ENCODE measurements at regions not wholly inside any gene's neighbourhood (a gene's known extent, or its start where the extent isn't known, plus 50 kb on each side); places are given as distances from the start of the nearest gene placed in this dataset.

DNA sequence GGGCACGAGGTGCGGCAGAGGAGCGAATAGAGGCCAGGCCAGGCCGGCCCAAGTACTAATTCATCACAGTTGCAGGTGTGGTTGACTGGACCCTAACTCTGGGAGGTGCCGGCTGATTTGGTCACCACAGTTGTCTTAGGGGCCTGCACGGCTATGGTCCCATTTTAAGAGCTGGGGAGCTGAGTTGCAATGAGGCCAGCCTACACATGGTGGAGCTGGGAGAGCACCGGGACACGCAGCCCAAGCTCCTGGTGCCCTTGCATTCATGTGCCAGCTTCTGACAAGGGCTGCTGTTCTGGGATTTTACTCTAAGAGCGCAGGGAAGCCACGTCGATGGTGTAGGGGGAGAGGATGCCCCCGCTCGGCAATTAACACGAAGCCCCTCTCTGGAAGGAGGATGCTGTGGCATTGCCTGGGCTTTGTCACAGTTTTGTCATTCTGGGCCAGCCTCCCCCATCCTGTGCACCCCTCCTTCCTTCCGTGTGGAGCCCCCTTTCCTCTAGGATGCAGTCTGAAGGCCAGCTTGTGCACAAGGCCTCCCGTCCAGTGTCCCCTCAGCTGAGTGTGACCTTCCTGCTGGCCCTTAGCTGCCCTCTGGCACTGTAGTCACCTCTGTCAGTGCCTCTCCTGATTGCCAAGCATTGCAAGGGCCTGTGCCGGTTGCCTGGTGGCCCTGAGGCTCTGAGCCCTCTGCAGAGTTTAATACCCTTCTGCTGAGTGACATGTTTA is 109.4 kb upstream of the C1QTNF9B start:
- H3K9me3 ChIP-seq (ENCODE audit: control insufficient read depth, low read length): no peaks in the 10 kb centered on the region
- H3K36me3 ChIP-seq (ENCODE audit: control insufficient read depth, insufficient read depth, low read length): no peaks in the 10 kb centered on the region
- H3K4me3 ChIP-seq (ENCODE audit: insufficient read depth, low read depth, low read length, poor library complexity, severe bottlenecking): no peak overlapping the region
- H3K4me1 ChIP-seq (ENCODE audit: control insufficient read depth, insufficient read depth, low read length, poor library complexity, severe bottlenecking): no peaks in the 10 kb centered on the region
- no peak overlapping the region for H3K27ac ChIP-seq (ENCODE audit: insufficient read depth, low read length, poor library complexity, severe bottlenecking)
- no peak for DNase-seq
- no peaks in the 10 kb centered on the region for H3K27me3 ChIP-seq (replicated peaks; ENCODE audit: control insufficient read depth, insufficient read depth, low read length, poor library complexity, severe bottlenecking)

DNA sequence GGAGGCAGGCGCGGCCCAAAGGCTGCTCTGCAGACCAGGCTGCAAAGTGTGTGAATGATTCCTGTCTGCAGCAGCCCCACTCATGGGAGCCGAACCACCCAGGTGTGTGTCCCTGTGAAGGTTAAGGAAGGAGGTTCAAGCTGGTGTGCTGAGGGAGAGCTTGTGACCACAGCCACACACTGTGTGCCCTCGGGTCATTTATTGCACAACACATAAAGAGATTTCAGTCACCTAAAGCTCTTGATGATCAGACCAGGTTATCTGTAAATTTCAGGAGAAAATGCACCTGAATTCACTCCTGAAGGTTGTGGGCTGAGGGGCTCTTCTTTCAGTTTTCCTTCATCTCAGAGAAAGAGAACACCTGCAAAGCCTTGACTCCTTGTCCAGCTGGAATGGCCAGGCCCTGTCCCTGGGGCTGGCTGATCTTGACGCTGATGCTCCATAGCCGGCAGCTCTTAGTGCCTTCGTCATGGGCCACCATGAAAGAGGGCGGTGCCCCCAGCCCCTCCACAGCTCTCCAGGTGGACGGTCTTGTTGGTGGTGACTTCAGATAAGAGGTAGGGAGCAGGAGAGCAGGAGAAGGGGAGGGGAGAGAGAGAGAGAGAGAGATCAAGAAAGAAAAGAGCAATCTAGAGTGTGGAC is 110.8 kb upstream of the C1QTNF9B start:
- Histone ChIP-seq H3K9me3 (ENCODE audit: control insufficient read depth, low read length) (no peaks in the 10 kb centered on the region), H3K36me3 (ENCODE audit: control insufficient read depth, insufficient read depth, low read length) (no peaks in the 10 kb centered on the region), H3K4me1 (ENCODE audit: control insufficient read depth, insufficient read depth, low read length, poor library complexity, severe bottlenecking) (no peaks in the 10 kb centered on the region), H3K27me3 (replicated peaks; ENCODE audit: control insufficient read depth, insufficient read depth, low read length, poor library complexity, severe bottlenecking) (no peaks in the 10 kb centered on the region), H3K27ac (ENCODE audit: insufficient read depth, low read length, poor library complexity, severe bottlenecking) (no peak overlapping the region), H3K4me3 (ENCODE audit: insufficient read depth, low read depth, low read length, poor library complexity, severe bottlenecking) (no peak overlapping the region)
- DNase-seq: no peak

DNA sequence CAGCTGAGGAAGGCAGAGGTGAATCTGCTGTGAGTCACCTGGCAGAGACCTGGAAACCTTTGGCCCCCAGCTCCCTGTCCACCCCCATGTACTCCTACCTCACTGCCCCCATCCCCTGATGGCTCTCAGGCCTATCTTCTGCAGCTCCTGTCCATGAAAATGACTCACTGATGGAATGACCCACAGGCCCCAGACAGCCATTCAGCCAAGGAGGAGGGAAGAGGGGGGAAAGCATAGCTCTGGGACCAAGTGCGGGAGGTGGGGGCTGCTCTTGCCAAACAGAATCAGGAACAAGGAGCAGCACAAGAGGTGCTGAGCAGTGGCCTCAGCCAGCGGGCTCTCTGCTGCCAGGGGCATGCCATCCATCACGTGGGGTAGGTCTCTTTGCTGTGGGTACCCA is 111.4 kb upstream of the C1QTNF9B start:
- no peak overlapping the region for H3K27ac ChIP-seq (ENCODE audit: insufficient read depth, low read length, poor library complexity, severe bottlenecking)
- no peak overlapping the region for H3K4me3 ChIP-seq (ENCODE audit: insufficient read depth, low read depth, low read length, poor library complexity, severe bottlenecking)
- H3K36me3 ChIP-seq (ENCODE audit: control insufficient read depth, insufficient read depth, low read length): no peaks in the 10 kb centered on the region
- H3K27me3 ChIP-seq (replicated peaks; ENCODE audit: control insufficient read depth, insufficient read depth, low read length, poor library complexity, severe bottlenecking): no peaks in the 10 kb centered on the region
- H3K4me1 ChIP-seq (ENCODE audit: control insufficient read depth, insufficient read depth, low read length, poor library complexity, severe bottlenecking): no peaks in the 10 kb centered on the region
- no peaks in the 10 kb centered on the region for H3K9me3 ChIP-seq (ENCODE audit: control insufficient read depth, low read length)
- no peak for DNase-seq

DNA sequence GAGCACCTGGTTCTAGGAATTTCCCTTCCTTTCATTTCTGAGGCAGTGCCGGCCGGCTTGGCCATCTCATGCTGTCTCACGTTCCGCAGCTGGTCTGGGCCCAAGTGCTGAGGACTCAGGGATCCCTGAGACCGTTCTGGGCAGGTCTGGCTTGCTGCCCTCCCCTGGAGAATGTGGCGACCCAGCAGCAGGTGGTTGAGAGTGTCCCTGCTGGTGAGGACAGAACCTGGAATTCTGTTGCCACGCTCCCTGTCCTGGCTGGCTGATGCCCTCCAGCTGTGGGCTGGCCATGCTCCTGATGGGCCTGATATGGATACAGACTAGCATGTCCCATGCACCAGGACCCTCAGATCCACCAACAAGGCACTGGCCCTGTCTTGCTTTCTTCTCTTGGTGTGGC is 114.0 kb upstream of the C1QTNF9B start:
- no peak for DNase-seq

DNA sequence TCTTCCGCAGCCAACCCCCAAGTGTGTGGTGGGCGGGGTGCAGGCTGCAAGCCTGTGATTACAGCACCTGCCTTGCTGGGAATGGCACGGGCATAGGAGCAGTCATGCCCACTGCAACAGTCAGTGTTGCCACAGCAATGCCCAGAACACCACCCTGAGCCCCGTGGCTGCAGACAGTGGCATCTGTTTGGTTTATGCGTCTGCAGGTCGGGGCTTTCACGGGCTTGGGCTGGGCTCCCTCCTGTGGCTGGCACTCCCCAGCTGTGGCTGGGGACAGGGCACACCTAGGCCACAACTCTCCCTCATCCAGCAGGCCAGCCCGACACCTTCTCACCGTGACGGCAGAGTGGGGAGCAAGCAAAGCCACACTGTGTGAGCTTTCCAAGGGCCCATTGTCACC is 115.3 kb upstream of the C1QTNF9B start:
- H3K4me3 ChIP-seq (ENCODE audit: insufficient read depth, low read depth, low read length, poor library complexity, severe bottlenecking): no peak overlapping the region
- DNase-seq: no peak

More for the DNA sequence above, 114.0 kb upstream of the C1QTNF9B start:
- no peaks in the 10 kb centered on the region for H3K27me3 ChIP-seq (replicated peaks; ENCODE audit: control insufficient read depth, insufficient read depth, low read length, poor library complexity, severe bottlenecking)
- H3K4me1 ChIP-seq (ENCODE audit: control insufficient read depth, insufficient read depth, low read length, poor library complexity, severe bottlenecking): no peaks in the 10 kb centered on the region
- no peaks in the 10 kb centered on the region for H3K36me3 ChIP-seq (ENCODE audit: control insufficient read depth, insufficient read depth, low read length)
- H3K9me3 ChIP-seq (ENCODE audit: control insufficient read depth, low read length): no peaks in the 10 kb centered on the region
- no peak overlapping the region for H3K27ac ChIP-seq (ENCODE audit: insufficient read depth, low read length, poor library complexity, severe bottlenecking)
- H3K4me3 ChIP-seq (ENCODE audit: insufficient read depth, low read depth, low read length, poor library complexity, severe bottlenecking): no peak overlapping the region

DNA sequence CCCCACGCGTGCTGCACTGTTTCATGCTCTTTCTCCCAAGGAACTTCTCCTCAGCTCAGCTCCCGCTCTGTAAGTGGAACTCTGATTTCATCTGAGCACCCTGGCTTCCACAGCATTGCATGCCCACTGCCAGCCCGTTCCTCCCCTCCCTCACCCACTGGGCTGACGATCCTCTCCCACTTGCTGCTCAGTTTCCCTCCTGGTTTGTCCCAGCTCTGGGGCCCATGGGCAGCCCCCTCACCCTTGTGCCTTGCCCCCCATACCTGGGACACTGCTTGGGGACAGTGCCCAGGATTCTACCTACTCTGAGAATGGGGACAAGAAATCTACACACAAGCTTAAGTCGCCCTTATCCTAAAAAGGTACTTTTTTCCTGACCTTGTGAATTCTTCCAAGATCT is 115.9 kb upstream of the C1QTNF9B start:
- no peak overlapping the region for H3K4me3 ChIP-seq (ENCODE audit: insufficient read depth, low read depth, low read length, poor library complexity, severe bottlenecking)

More for the DNA sequence above, 115.3 kb upstream of the C1QTNF9B start:
- Histone ChIP-seq H3K27ac (ENCODE audit: insufficient read depth, low read length, poor library complexity, severe bottlenecking) (no peak overlapping the region), H3K4me1 (ENCODE audit: control insufficient read depth, insufficient read depth, low read length, poor library complexity, severe bottlenecking) (no peaks in the 10 kb centered on the region), H3K36me3 (ENCODE audit: control insufficient read depth, insufficient read depth, low read length) (no peaks in the 10 kb centered on the region), H3K27me3 (replicated peaks; ENCODE audit: control insufficient read depth, insufficient read depth, low read length, poor library complexity, severe bottlenecking) (no peaks in the 10 kb centered on the region), H3K9me3 (ENCODE audit: control insufficient read depth, low read length) (no peaks in the 10 kb centered on the region)

DNA sequence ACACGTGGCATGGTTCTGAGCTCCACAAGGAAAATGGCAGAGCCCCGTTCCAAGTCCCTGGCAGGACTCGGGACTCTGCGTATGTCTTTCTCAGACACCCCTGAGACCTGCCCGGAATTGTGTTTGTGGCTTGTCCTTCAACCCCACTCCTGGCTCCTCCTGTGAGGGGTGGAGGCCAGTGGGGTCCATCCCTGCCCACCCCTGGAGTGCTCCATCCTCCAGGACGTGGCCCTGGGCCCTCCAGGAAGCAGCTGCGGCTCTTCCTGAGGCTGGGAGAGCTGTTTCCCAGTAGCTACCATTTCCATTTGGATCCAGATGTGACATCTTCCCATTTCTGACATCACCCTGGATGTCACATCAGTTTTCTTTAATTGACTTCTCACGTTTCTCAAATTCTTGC is 118.7 kb upstream of the C1QTNF9B start:
- no peaks in the 10 kb centered on the region for H3K9me3 ChIP-seq (ENCODE audit: control insufficient read depth, low read length)
- no peak overlapping the region for H3K4me3 ChIP-seq (ENCODE audit: insufficient read depth, low read depth, low read length, poor library complexity, severe bottlenecking)
- no peaks in the 10 kb centered on the region for H3K36me3 ChIP-seq (ENCODE audit: control insufficient read depth, insufficient read depth, low read length)
- no peaks in the 10 kb centered on the region for H3K27me3 ChIP-seq (replicated peaks; ENCODE audit: control insufficient read depth, insufficient read depth, low read length, poor library complexity, severe bottlenecking)
- no peak for DNase-seq
- H3K4me1 ChIP-seq (ENCODE audit: control insufficient read depth, insufficient read depth, low read length, poor library complexity, severe bottlenecking): no peaks in the 10 kb centered on the region
- no peak overlapping the region for H3K27ac ChIP-seq (ENCODE audit: insufficient read depth, low read length, poor library complexity, severe bottlenecking)

More for the DNA sequence above, 115.9 kb upstream of the C1QTNF9B start:
- Histone ChIP-seq H3K9me3 (ENCODE audit: control insufficient read depth, low read length) (no peaks in the 10 kb centered on the region), H3K27ac (ENCODE audit: insufficient read depth, low read length, poor library complexity, severe bottlenecking) (no peak overlapping the region), H3K4me1 (ENCODE audit: control insufficient read depth, insufficient read depth, low read length, poor library complexity, severe bottlenecking) (no peaks in the 10 kb centered on the region), H3K36me3 (ENCODE audit: control insufficient read depth, insufficient read depth, low read length) (no peaks in the 10 kb centered on the region), H3K27me3 (replicated peaks; ENCODE audit: control insufficient read depth, insufficient read depth, low read length, poor library complexity, severe bottlenecking) (no peaks in the 10 kb centered on the region)
- DNase-seq: no peak

DNA sequence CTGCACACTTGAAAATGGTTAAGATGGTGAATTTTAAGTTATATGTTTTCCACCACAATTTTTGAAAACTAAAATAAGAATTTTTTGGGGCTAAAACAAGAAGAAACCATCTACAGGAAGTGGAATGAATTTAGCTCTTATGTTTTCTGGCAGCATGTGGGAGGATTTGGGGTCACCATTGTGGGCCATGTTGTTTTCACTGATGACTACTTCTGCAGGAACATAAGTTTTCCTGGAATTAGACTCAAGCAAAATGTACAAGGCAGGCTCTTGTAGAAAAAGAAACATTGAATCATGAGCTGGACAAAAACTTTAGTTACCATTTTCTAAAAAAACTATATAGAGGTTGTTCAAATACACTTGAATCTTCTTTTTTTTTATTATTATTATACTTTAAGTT is 125.3 kb upstream of the C1QTNF9B start:
- Histone ChIP-seq H3K4me3 (ENCODE audit: insufficient read depth, low read depth, low read length, poor library complexity, severe bottlenecking) (no peak overlapping the region), H3K27me3 (replicated peaks; ENCODE audit: control insufficient read depth, insufficient read depth, low read length, poor library complexity, severe bottlenecking) (no peaks in the 10 kb centered on the region), H3K36me3 (ENCODE audit: control insufficient read depth, insufficient read depth, low read length) (no peaks in the 10 kb centered on the region), H3K4me1 (ENCODE audit: control insufficient read depth, insufficient read depth, low read length, poor library complexity, severe bottlenecking) (no peaks in the 10 kb centered on the region), H3K27ac (ENCODE audit: insufficient read depth, low read length, poor library complexity, severe bottlenecking) (no peak overlapping the region), H3K9me3 (ENCODE audit: control insufficient read depth, low read length) (no peaks in the 10 kb centered on the region)
- DNase-seq: no peak

DNA sequence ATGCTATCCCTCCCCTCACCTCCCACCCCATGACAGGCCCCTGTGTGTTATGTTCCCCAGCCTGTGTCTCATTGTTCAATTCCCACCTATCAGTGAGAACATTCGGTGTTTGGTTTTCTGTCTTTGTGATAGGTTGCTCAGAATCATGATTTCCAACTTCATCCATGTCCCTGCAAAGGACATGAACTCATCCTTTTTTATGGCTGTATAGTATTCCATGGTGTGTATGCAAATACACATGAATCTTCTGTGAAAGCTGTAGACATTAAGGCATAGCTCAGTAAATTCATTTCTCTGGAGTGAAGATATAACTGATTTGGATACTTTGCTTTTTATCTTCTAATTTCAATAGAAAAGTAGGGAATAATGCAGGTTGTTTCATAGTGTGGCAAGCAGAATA is 125.8 kb upstream of the C1QTNF9B start:
- no peaks in the 10 kb centered on the region for H3K36me3 ChIP-seq (ENCODE audit: control insufficient read depth, insufficient read depth, low read length)
- no peaks in the 10 kb centered on the region for H3K27me3 ChIP-seq (replicated peaks; ENCODE audit: control insufficient read depth, insufficient read depth, low read length, poor library complexity, severe bottlenecking)
- H3K27ac ChIP-seq (ENCODE audit: insufficient read depth, low read length, poor library complexity, severe bottlenecking): no peak overlapping the region
- H3K9me3 ChIP-seq (ENCODE audit: control insufficient read depth, low read length): no peaks in the 10 kb centered on the region
- H3K4me3 ChIP-seq (ENCODE audit: insufficient read depth, low read depth, low read length, poor library complexity, severe bottlenecking): no peak overlapping the region
- no peak for DNase-seq
- no peaks in the 10 kb centered on the region for H3K4me1 ChIP-seq (ENCODE audit: control insufficient read depth, insufficient read depth, low read length, poor library complexity, severe bottlenecking)

DNA sequence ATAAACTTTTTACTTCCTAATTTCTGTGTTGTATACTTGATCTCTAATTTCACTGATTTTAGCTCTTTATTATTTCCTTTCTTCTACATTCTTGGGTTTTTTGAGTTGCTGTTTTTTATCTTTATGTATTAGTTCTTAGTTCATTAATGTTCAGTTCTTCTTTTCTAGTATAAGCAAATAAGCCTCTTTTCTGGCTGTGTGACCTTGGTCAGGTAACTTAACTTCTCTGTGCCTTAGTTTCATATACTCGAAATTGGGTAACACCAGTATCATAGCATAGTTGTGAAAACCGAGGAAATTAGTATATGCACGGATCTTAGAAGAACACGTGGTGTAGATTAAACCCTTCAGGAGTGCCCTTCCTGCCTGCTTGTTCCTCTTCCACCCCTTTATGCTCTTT is 130.2 kb upstream of the C1QTNF9B start:
- no peaks in the 10 kb centered on the region for H3K36me3 ChIP-seq (ENCODE audit: control insufficient read depth, insufficient read depth, low read length)
- H3K9me3 ChIP-seq (ENCODE audit: control insufficient read depth, low read length): no peaks in the 10 kb centered on the region
- no peaks in the 10 kb centered on the region for H3K27me3 ChIP-seq (replicated peaks; ENCODE audit: control insufficient read depth, insufficient read depth, low read length, poor library complexity, severe bottlenecking)
- DNase-seq: no peak
- H3K4me3 ChIP-seq (ENCODE audit: insufficient read depth, low read depth, low read length, poor library complexity, severe bottlenecking): no peak overlapping the region
- H3K27ac ChIP-seq (ENCODE audit: insufficient read depth, low read length, poor library complexity, severe bottlenecking): no peak overlapping the region
- no peaks in the 10 kb centered on the region for H3K4me1 ChIP-seq (ENCODE audit: control insufficient read depth, insufficient read depth, low read length, poor library complexity, severe bottlenecking)
